Endothelial cell of umbilical vein (primary cell): ENCODE measurements at regions not wholly inside any gene's neighbourhood (a gene's known extent, or its start where the extent isn't known, plus 50 kb on each side); places are given as distances from the start of the nearest gene placed in this dataset.

Experiments
- BruUV-seq: library from RNA; stranded (reverse); fragments of 400-500 nt; replicated peaks from 2 replicates; lab custom pipeline; 2021; lab: Mats Ljungman, UMichigan
- CTCF ChIA-PET: fragments of 300-600, 350-600 bp; sonication (Branson Sonifier 250); formaldehyde crosslinking; loops from one replicate; lab custom pipeline; 2021; ENCODE audit warnings: antibody characterized with exemption, inconsistent platforms; lab: Charles Lee
- POLR2A ChIA-PET: fragments of 300-600, 350-600 bp; sonication (Branson Sonifier 250); formaldehyde crosslinking; loops from one replicate; lab custom pipeline; 2021; ENCODE audit warnings: antibody characterized with exemption, inconsistent platforms; lab: Charles Lee
- DNase-seq: peaks from one replicate; pipeline ENCODE4 v3.0.0-alpha.2; 2011; ENCODE audit warnings: low read depth, low spot score
- FAIRE-seq: peaks from 2 replicates; lab custom pipeline; 2011; peaks lifted over from hg19 to GRCh38; lab: Jason Lieb, UNC
- H2AFZ ChIP-seq: 2 replicates; pipeline ENCODE4 v1.6.0; 2012; ENCODE audit warnings: low read depth, low read length, control low read depth, inconsistent platforms
- H3K27ac ChIP-seq: 2 replicates; pipeline ENCODE4 v1.5.1; 2011; ENCODE audit warnings: low read depth, mild to moderate bottlenecking, control low read depth, low read length, moderate library complexity; ENCODE audit not compliant: insufficient read depth
- H3K27me3 ChIP-seq, 2 experiments: 2 replicates each; pipeline versions ENCODE4 v1.6.0 to v1.6.1; 2011; ENCODE audit warnings: low read length in 2 of 2, mixed read lengths in 1 of 2; ENCODE audit not compliant: control insufficient read depth in 2 of 2, insufficient read depth in 2 of 2
- H3K36me3 ChIP-seq, 2 experiments: 2 replicates in 1 of 2; 3 replicates in 1 of 2; pipeline ENCODE4 v1.5.1; 2011; ENCODE audit warnings: low read length in 2 of 2, mild to moderate bottlenecking in 1 of 2, moderate library complexity in 1 of 2; ENCODE audit not compliant: control insufficient read depth in 2 of 2, insufficient read depth in 2 of 2; ENCODE audit errors: extremely low read depth in 1 of 2
- H3K4me1 ChIP-seq: 3 replicates; pipeline ENCODE4 v1.5.1; 2011; ENCODE audit warnings: mild to moderate bottlenecking, low read length; ENCODE audit not compliant: control insufficient read depth, insufficient read depth; ENCODE audit errors: extremely low read depth
- H3K4me2 ChIP-seq: 2 replicates; pipeline ENCODE4 v1.6.1; 2011; ENCODE audit warnings: low read length, control low read depth, mixed read lengths; ENCODE audit not compliant: insufficient read depth
- H3K4me3 ChIP-seq, 3 experiments: fragments of 200-600 bp in 1 of 3; sonication (generic), shearing (Covaris generic) in 1 of 3; replicated peaks in 1 of 3; 2 replicates each; pipeline ENCODE4 v1.5.1; 2011 to 2016; ENCODE audit warnings: control low read depth in 3 of 3, low read length in 3 of 3, mild to moderate bottlenecking in 2 of 3, inconsistent platforms in 1 of 3, low read depth in 1 of 3, moderate library complexity in 1 of 3; ENCODE audit not compliant: insufficient read depth in 1 of 3
- H3K79me2 ChIP-seq: 2 replicates; pipeline ENCODE4 v1.6.0; 2012; ENCODE audit warnings: low read length, inconsistent platforms; ENCODE audit not compliant: control insufficient read depth, insufficient read depth
- H3K9ac ChIP-seq: replicated peaks from 2 replicates; pipeline ENCODE3; 2011; ENCODE audit warnings: low read length, control low read depth; ENCODE audit not compliant: insufficient read depth; ENCODE audit errors: extremely low read depth
- H3K9me1 ChIP-seq: replicated peaks from 3 replicates; pipeline ENCODE4 v1.6.0; 2011; ENCODE audit warnings: mild to moderate bottlenecking, low read length; ENCODE audit not compliant: control insufficient read depth, insufficient read depth; ENCODE audit errors: extremely low read depth
- H3K9me3 ChIP-seq: replicated peaks from 2 replicates; pipeline ENCODE4 v1.5.1; 2012; ENCODE audit warnings: low read length, inconsistent platforms; ENCODE audit not compliant: control insufficient read depth, insufficient read depth
- H4K20me1 ChIP-seq: replicated peaks from 2 replicates; pipeline ENCODE3; 2011; ENCODE audit warnings: mild to moderate bottlenecking, low read length; ENCODE audit not compliant: control insufficient read depth, insufficient read depth; ENCODE audit errors: extremely low read depth
- EZH2 ChIP-seq: IDR thresholded peaks from 2 replicates; pipeline ENCODE4 v1.6.1; 2012; ENCODE audit warnings: borderline replicate concordance, low read depth, mild to moderate bottlenecking, moderate library complexity, low read length, inconsistent platforms; ENCODE audit not compliant: severe bottlenecking
- FOS ChIP-seq: IDR thresholded peaks from 2 replicates; pipeline ENCODE4 v1.6.1; 2011; ENCODE audit warnings: mild to moderate bottlenecking, low read length, moderate library complexity, borderline replicate concordance; ENCODE audit not compliant: insufficient read depth
- GATA2 ChIP-seq: IDR thresholded peaks from 2 replicates; pipeline ENCODE4 v1.7.0; 2011; ENCODE audit warnings: low read depth, mild to moderate bottlenecking, moderate library complexity, mixed read lengths, low read length; ENCODE audit not compliant: insufficient read length, insufficient read depth
- JUN ChIP-seq: IDR thresholded peaks from 2 replicates; pipeline ENCODE4 v1.6.1; 2011; ENCODE audit warnings: borderline replicate concordance, low read depth; ENCODE audit not compliant: insufficient read length, insufficient read depth
- MYC ChIP-seq: IDR thresholded peaks from one replicate; pipeline ENCODE4 v1.6.1; 2011; ENCODE audit warnings: mild to moderate bottlenecking, low read depth, low read length
- POLR2A ChIP-seq: IDR thresholded peaks from 2 replicates; pipeline ENCODE4 v1.6.1; 2012; ENCODE audit warnings: low read depth, mild to moderate bottlenecking, control low read depth, low read length
- POLR2AphosphoS5 ChIP-seq: IDR thresholded peaks from 2 replicates; pipeline ENCODE4 v1.6.1; 2012; ENCODE audit warnings: low read depth, mild to moderate bottlenecking, control low read depth, low read length, moderate library complexity; ENCODE audit not compliant: insufficient read depth
- dilution Hi-C: fragments of 300-500 bp; cut with MboI; formaldehyde crosslinking; loops from one replicate; pipeline ENCODE4 v1.15.0; 2019; ENCODE audit warnings: low sequenced_read_pairs; ENCODE audit not compliant: extremely low pct_ligation_motif_present
- intact Hi-C: fragments of 100-400 bp; cut with micrococcal nuclease; formaldehyde crosslinking; loops from one replicate; pipeline ENCODE4 v1.10.0; 2022
- TF ChIP-seq, protein P1 (sequence below): IDR thresholded peaks from 2 replicates; pipeline ENCODE4 v1.6.1; 2011; ENCODE audit not compliant: insufficient read depth, insufficient read length
- TF ChIP-seq, protein P2 (sequence below), 2 donors: IDR thresholded peaks; 1 replicate in 1 of 2; 2 replicates in 1 of 2; pipeline ENCODE4 v1.5.1; 2011; ENCODE audit warnings: low read length in 2 of 2, mild to moderate bottlenecking in 2 of 2, moderate library complexity in 2 of 2, control low read depth in 1 of 2, inconsistent platforms in 1 of 2, low read depth in 1 of 2; ENCODE audit not compliant: insufficient read depth in 1 of 2; ENCODE audit errors: extremely low read depth in 1 of 2

DNA sequence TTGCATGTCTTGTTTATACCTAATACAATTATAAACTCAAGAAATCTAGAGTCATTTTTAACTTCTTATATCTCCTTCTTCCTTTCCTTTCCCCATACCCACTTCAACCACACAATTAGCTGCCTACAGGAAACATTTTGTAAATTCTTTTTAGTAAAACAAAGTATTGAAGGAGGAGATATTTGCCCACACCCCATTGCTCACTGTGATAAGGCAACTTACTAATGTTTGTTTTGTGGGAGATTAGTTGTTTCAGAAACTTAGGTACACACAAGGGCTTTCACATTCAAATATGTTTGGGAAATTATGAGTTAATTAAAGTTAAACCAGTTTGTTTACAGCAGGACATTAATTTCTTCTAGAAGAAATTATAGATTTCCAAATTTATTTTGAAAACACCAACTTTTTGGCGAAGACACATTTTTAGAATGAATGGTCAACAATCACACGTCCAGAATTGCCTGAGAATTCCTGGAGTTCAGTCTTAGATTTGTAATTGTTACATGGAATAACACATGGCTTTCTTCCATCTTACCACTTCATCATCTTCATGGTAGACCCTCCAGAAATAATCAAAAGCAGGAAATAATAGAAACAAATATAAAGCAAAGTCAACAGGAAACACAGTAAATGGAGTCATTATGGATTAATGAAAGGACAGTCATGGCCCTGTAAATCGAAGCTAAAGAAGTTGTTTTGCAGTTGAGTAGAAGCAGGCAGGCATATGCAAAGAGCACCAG, 62.5 kb upstream of the RAB27B start:
- no peak for TF ChIP-seq FOS
- TF ChIP-seq, protein P1, sequence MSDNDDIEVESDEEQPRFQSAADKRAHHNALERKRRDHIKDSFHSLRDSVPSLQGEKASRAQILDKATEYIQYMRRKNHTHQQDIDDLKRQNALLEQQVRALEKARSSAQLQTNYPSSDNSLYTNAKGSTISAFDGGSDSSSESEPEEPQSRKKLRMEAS: no peak
- no peak for TF ChIP-seq POLR2A
- TF ChIP-seq POLR2AphosphoS5: no peak
- TF ChIP-seq, protein P2, sequence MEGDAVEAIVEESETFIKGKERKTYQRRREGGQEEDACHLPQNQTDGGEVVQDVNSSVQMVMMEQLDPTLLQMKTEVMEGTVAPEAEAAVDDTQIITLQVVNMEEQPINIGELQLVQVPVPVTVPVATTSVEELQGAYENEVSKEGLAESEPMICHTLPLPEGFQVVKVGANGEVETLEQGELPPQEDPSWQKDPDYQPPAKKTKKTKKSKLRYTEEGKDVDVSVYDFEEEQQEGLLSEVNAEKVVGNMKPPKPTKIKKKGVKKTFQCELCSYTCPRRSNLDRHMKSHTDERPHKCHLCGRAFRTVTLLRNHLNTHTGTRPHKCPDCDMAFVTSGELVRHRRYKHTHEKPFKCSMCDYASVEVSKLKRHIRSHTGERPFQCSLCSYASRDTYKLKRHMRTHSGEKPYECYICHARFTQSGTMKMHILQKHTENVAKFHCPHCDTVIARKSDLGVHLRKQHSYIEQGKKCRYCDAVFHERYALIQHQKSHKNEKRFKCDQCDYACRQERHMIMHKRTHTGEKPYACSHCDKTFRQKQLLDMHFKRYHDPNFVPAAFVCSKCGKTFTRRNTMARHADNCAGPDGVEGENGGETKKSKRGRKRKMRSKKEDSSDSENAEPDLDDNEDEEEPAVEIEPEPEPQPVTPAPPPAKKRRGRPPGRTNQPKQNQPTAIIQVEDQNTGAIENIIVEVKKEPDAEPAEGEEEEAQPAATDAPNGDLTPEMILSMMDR (IDR thresholded peaks at IDR 0.05; ENCODE audit: extremely low read depth in 1 of 2, insufficient read depth in 1 of 2, low read depth in 1 of 2, low read length in 2 of 2): no peak
- TF ChIP-seq MYC: no peak
- no peak for TF ChIP-seq GATA2
- no peak for TF ChIP-seq EZH2
- TF ChIP-seq JUN: no peak
- intact Hi-C loops: no loop called here
- H3K9ac ChIP-seq: no peak overlapping the region
- H2AFZ ChIP-seq: no peak overlapping the region
- no peak for FAIRE-seq
- no TSS peak for BruUV-seq
- dilution Hi-C loops: no loop called here
- no peak overlapping the region for H3K27ac ChIP-seq
- H3K4me2 ChIP-seq: no peak overlapping the region
- H3K79me2 ChIP-seq: no peaks in the 10 kb centered on the region
- no peaks in the 10 kb centered on the region for H3K9me3 ChIP-seq
- H4K20me1 ChIP-seq: no peaks in the 10 kb centered on the region
- CTCF ChIA-PET: no interaction called here
- peaks cover 7 to 9% of the 10 kb centered on the region in 2 experiments for H3K27me3 ChIP-seq
- no peak overlapping the region for H3K4me3 ChIP-seq
- POLR2A ChIA-PET: no interaction called here
- no peaks in the 10 kb centered on the region for H3K36me3 ChIP-seq
- no peak for DNase-seq
- H3K4me1 ChIP-seq: no peaks in the 10 kb centered on the region
- no peaks in the 10 kb centered on the region for H3K9me1 ChIP-seq
